ENCODE measurements at regions not wholly inside any gene's neighbourhood (a gene's known extent, or its start where the extent isn't known, plus 50 kb on each side); places are given as distances from the start of the nearest gene placed in this dataset.
"Not testable (repeated sequence)": the region's sequence is repeated elsewhere in the genome, so short reads cannot be mapped to it uniquely, and the experiment has no call there.

DNA sequence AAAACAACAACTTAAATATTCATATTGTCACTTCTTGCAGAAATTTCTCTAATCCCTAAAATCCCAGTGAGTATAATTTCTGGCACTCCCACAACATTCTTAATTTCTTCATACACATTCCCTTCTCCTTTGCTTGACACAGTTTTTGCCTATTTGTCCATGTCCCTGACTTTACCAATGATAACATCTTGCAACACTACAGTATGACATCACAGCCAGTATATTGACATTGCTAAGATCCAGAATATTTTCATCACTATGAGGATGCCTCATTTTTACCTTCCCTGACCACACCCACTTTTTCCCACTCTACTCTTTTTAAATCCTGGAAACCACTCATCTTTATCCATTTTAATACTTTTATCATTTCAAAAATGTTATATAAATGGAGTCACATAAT is 292.3 kb upstream of the GK2 start:
- no peaks in the 10 kb centered on the region for H3K27me3 ChIP-seq
- H3K4me1 ChIP-seq: no peaks in the 10 kb centered on the region
- H3K9me3 ChIP-seq: peaks cover 0 to 5% (median 0%) of the 10 kb centered on the region in 3 donors
- no peaks in the 10 kb centered on the region for H3K36me3 ChIP-seq
- no peak overlapping the region for H3K27ac ChIP-seq
- ATAC-seq: no peak
- H3K4me3 ChIP-seq: no peak overlapping the region
- TF ChIP-seq, protein P1, sequence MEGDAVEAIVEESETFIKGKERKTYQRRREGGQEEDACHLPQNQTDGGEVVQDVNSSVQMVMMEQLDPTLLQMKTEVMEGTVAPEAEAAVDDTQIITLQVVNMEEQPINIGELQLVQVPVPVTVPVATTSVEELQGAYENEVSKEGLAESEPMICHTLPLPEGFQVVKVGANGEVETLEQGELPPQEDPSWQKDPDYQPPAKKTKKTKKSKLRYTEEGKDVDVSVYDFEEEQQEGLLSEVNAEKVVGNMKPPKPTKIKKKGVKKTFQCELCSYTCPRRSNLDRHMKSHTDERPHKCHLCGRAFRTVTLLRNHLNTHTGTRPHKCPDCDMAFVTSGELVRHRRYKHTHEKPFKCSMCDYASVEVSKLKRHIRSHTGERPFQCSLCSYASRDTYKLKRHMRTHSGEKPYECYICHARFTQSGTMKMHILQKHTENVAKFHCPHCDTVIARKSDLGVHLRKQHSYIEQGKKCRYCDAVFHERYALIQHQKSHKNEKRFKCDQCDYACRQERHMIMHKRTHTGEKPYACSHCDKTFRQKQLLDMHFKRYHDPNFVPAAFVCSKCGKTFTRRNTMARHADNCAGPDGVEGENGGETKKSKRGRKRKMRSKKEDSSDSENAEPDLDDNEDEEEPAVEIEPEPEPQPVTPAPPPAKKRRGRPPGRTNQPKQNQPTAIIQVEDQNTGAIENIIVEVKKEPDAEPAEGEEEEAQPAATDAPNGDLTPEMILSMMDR (IDR thresholded peaks at IDR 0.05): no peak
- TF ChIP-seq EP300 (IDR thresholded peaks at IDR 0.05): no peak
- TF ChIP-seq POLR2A (IDR thresholded peaks at IDR 0.05): no peak
- TF ChIP-seq POLR2AphosphoS5 (IDR thresholded peaks at IDR 0.05): no peak

DNA sequence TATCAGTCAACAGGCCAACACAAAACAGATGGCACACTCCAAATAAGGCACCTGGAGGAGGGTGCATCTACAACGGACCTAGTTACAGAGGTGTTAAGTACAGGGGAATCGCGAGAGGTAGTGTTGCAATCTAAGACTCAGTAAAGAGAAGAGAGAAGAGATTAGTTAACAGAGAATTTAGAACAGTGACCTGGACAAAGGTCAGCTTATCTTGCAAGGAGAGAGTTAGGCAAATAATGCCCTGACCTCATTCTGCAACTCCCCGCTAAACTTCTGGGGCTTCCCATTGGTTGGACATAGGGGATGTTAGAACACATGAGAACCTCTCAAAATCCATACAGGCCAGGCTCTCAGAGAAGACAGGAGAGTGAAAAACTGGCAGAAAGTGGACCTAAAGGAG is 289.4 kb upstream of the GK2 start:
- Histone ChIP-seq H3K4me3 (no peak overlapping the region), H3K9me3 (peaks cover 0 to 20% (median 0%) of the 10 kb centered on the region in 3 donors), H3K36me3 (no peaks in the 10 kb centered on the region), H3K27ac (no peak overlapping the region), H3K27me3 (no peaks in the 10 kb centered on the region), H3K4me1 (no peaks in the 10 kb centered on the region)
- 52 to 88% methylated on average over 4 of the region's 4 CpGs for WGBS, 2 donors (ENCODE audit: low coverage in 1 of 2)
- no peak for TF ChIP-seq POLR2A (IDR thresholded peaks at IDR 0.05)
- TF ChIP-seq EP300 (IDR thresholded peaks at IDR 0.05): no peak
- TF ChIP-seq, protein P1 (IDR thresholded peaks at IDR 0.05): no peak
- TF ChIP-seq POLR2AphosphoS5 (IDR thresholded peaks at IDR 0.05): no peak
- ATAC-seq: no peak

DNA sequence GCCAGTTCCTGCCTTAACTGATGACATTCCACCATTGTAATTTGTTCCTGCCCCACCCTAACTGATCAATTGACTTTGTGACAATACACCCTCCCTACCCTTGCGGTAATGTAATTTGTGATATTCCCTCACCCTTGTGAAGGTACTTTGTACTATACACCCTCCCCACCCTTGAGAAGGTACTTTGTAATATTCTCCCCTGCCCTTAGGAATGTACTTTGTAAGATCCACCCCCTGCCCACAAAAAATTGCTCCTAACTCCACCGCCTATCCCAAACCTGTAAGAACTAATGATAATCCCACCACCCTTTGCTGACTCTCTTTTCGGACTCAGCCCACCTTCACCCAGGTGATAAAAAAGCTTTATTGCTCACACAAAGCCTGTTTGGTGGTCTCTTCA is 288.5 kb upstream of the GK2 start:
- peaks cover 0 to 20% (median 0%) of the 10 kb centered on the region in 3 donors for H3K9me3 ChIP-seq
- 81 to 94% methylated on average over 3 of the region's 3 CpGs for WGBS, 2 donors (ENCODE audit: low coverage in 1 of 2)
- ATAC-seq, H3K4me1 ChIP-seq, H3K4me3 ChIP-seq, H3K27me3 ChIP-seq, H3K27ac ChIP-seq, H3K36me3 ChIP-seq: not testable (repeated sequence)

DNA sequence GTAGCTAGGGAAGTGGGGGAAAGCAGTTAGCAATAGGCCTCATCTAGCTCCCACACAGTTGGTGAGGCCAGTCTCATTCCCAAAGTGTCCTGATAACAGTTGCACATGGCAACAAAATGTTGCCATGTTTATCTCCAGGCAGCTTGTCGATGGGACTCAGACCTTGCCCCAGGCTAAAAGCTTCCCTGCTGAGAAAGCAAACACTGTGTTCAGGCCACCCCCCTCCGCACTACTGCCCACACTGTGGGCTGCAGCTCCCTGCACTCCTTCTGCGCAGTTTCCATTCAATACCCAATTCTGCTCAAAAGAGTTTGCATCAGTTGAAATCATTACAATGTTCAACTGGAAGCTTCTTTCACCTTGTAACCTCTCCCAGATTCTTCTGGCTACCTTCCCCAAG is 287.8 kb upstream of the GK2 start:
- no peaks in the 10 kb centered on the region for H3K36me3 ChIP-seq
- no peak overlapping the region for H3K4me3 ChIP-seq
- WGBS, 2 donors (ENCODE audit: low coverage in 1 of 2): 88 to 100% methylated on average over 2 to 3 of the region's 3 CpGs
- TF ChIP-seq, protein P1 (IDR thresholded peaks at IDR 0.05): no peak
- TF ChIP-seq POLR2AphosphoS5 (IDR thresholded peaks at IDR 0.05) (no peak), EP300 (IDR thresholded peaks at IDR 0.05) (no peak), POLR2A (IDR thresholded peaks at IDR 0.05) (no peak)
- H3K9me3 ChIP-seq: peaks cover 0 to 20% (median 0%) of the 10 kb centered on the region in 3 donors
- no peak overlapping the region for H3K27ac ChIP-seq
- no peaks in the 10 kb centered on the region for H3K27me3 ChIP-seq
- ATAC-seq: no peak
- H3K4me1 ChIP-seq: no peaks in the 10 kb centered on the region

DNA sequence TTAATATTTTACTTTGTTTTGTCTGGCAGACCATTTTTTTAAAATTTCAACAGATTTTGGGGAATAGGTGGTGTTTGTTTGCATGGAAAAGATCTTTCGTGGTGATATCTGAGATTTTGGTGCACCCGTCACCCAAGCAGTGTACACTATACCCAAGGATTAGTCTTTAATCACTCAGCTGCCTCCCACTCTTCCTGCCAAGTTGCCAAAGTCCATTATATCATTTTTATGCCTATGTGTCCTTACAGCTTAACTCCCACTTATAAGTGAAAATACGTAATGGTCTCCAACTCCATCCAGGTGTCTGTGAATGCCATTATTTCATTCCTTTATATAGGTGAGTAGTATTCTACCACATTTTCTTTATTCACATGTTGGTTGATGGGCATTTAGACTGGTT is 281.7 kb upstream of the GK2 start:
- WGBS, 2 donors (ENCODE audit: low coverage in 1 of 2): 74 to 87% methylated on average over 3 of the region's 3 CpGs

More for the DNA sequence above, 281.7 kb upstream of the GK2 start:
- Histone ChIP-seq H3K9me3 (peaks cover 0 to 11% (median 0%) of the 10 kb centered on the region in 3 donors), H3K36me3 (no peaks in the 10 kb centered on the region), H3K4me3 (no peak overlapping the region), H3K4me1 (no peaks in the 10 kb centered on the region), H3K27ac (no peak overlapping the region), H3K27me3 (no peaks in the 10 kb centered on the region)
- TF ChIP-seq POLR2A (IDR thresholded peaks at IDR 0.05): no peak
- TF ChIP-seq EP300 (IDR thresholded peaks at IDR 0.05): no peak
- TF ChIP-seq POLR2AphosphoS5 (IDR thresholded peaks at IDR 0.05): no peak
- TF ChIP-seq, protein P1 (IDR thresholded peaks at IDR 0.05): no peak
- ATAC-seq: no peak

Data from gastroesophageal sphincter (tissue), 4 donors.